NCI-H748 (cell line): ENCODE measurements at regions not wholly inside any gene's neighbourhood (a gene's known extent, or its start where the extent isn't known, plus 50 kb on each side); places are given as distances from the start of the nearest gene placed in this dataset.

ENCODE experiments used
- DNase-seq: peaks from one replicate; lab custom pipeline; 2025; ENCODE audit not compliant: unreplicated experiment; lab: John Stamatoyannopoulos, UW

DNA sequence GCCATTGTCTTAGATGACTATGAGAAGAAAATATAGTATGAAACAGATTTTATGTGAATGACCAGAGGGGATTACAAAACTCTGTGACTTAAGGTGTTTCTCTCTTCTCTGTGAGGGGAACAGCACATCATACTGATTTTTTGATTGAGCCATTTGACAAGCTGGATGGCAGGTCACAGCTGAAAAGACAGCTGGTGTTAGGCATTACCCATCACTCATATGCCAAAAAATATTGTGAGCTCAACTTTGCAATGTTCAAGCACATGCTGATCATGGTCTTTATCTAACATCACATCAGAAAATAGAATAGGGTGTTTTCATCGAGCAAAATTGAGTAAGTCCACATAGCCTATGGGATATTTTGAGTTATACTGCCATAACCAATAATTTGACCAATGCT lies 86.7 kb upstream of the TECRL start:
- DNase-seq: no peak

DNA sequence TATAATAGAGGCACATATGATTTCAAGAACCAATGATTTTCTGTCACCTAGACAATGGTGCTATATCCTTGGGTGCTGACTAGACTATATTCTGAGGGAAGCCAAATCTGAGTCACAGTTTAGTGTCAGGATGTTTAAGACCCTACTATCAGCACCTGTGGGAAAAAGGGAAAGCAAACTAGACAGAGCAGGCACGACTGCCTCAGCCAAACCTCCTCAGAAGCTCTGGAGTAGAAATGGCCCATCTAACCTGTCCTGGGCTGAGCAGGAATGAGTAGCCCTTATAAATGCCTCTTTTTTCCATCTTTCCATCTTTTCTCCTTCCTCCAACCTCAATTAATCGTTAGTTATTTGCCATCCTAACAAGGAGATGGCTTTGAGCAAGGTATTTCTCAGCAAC lies 80.4 kb upstream of the TECRL start:
- no peak for DNase-seq

DNA sequence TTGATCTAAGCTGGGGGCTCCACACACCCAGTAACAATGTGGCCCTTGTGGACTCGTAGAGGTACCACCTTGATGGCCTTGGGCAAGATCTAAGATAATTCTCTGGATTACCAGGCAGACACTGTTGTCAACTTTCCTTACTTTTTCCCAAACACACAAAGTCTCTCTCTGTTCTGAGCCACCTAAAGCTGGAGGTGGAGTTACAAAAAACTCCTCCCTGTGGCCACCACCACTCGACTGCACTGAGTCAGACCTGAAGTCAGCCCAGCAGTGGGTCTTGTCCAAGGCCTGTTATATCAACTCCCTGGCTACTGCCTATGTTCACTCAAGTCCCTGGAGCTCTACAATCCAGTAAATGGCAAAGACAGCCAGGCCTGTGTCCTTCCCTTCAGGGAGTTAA lies 70.1 kb upstream of the TECRL start:
- no peak for DNase-seq

DNA sequence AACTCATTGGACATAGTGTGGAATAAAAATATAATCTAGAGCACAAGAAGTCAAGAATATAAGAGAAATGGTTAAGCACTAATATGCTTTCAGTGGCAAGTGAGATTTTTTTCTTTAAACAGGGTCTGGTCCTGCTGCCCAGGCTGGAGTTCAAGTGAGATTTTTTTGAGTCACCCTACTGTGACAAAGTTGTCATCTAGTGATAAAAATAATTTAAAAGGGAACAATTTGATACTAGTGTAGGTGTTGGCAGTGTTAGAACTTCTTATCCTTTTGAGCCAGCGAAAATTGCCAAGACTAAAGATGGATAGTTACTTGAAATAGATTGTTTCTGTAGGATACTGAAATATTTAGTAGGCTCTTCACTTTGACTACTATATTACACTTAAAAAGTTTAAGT lies 67.9 kb upstream of the TECRL start:
- DNase-seq: no peak

DNA sequence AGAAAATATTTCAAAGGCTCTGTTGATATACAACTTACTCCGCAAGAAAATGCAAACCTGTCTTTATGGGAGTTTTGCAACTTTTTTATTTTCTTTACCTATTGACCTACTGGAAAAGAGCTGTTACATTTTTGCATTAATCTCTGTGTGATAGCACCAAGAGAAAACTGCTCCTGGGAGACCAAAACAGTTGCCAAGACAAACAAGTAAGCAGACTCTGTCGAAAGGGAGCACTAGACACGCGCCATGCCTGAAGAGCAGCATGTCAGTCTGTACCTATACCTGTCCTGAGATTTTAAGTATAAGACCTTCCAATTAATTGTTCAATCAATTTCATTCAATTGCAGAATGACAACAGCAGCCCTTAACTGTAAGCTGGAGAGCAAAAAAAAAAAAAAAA lies 56.0 kb upstream of the TECRL start:
- no peak for DNase-seq

DNA sequence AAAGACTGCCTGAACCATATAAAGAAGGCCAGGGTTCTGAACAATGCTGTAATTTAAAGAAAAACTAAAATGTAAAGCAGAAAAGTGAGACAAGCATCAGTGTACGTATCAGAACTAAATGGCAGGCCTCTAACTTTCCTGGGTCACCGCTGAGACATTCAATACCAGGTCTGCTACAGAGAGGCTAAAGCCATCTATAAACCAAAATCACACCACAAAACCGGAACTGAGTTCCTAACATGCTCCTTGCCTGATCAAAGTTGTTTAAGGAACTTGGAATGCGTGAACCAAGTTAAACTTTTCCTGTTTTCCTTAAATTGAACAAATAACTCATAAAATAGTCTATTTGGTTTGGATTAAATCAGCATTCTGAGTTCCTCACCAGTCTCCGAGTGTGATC lies 55.3 kb upstream of the TECRL start:
- no peak for DNase-seq
